Transverse colon (tissue), 4 donors: ENCODE measurements at regions not wholly inside any gene's neighbourhood (a gene's known extent, or its start where the extent isn't known, plus 50 kb on each side); places are given as distances from the start of the nearest gene placed in this dataset.

Experiments
- CTCF ChIP-seq, 5 experiments: fragments of 200-600 bp in 3 of 5; fragments of 450-650 bp in 2 of 5; sonication (generic) in 3 of 5; IDR thresholded peaks; 1 replicate in 2 of 5; 2 replicates in 3 of 5; pipeline ENCODE4 v1.5.1; 2016 to 2017; ENCODE audit warnings: antibody characterized with exemption in 5 of 5, inconsistent platforms in 3 of 5, mild to moderate bottlenecking in 2 of 5, moderate library complexity in 1 of 5
- POLR2AphosphoS5 ChIP-seq, 3 donors: sonication (generic); formaldehyde crosslinking; IDR thresholded peaks; one replicate each; pipeline ENCODE4 v1.6.1; 2016; ENCODE audit warnings: antibody characterized with exemption in 3 of 3

- TF ChIP-seq POLR2AphosphoS5 (IDR thresholded peaks at IDR 0.05) (no peak), CTCF (IDR thresholded peaks at IDR 0.05) (no peak)
Measured at GRCh38 chr2:184272056-184272455, 326.3 kb upstream of the ZNF804A start.
